ENCODE measurements at regions not wholly inside any gene's neighbourhood (a gene's known extent, or its start where the extent isn't known, plus 50 kb on each side); places are given as distances from the start of the nearest gene placed in this dataset.

GRCh38 chr5:68408345-68408871 is 192.9 kb downstream of the PIK3R1 start:
- TF ChIP-seq CTCF (IDR thresholded peaks at IDR 0.05) (no peak), EZH2 (IDR thresholded peaks at IDR 0.05; ENCODE audit: borderline replicate concordance, insufficient read depth, low read depth, low read length, poor library complexity, severe bottlenecking) (no peak)
